ENCODE measurements at regions not wholly inside any gene's neighbourhood (a gene's known extent, or its start where the extent isn't known, plus 50 kb on each side); places are given as distances from the start of the nearest gene placed in this dataset.
"Not testable (repeated sequence)": the region's sequence is repeated elsewhere in the genome, so short reads cannot be mapped to it uniquely, and the experiment has no call there.

- no peak for DNase-seq (ENCODE audit: low read depth)
Measured at GRCh38 chr3:106881186-106881585, 496.1 kb upstream of the CCDC54 start.

GRCh38 chr3:106882297-106882696 lies 494.9 kb upstream of the CCDC54 start:
- DNase-seq (ENCODE audit: low read depth), result no peak

GRCh38 chr3:106906074-106906473 lies 471.2 kb upstream of the CCDC54 start:
- DNase-seq (ENCODE audit: low read depth), result no peak

- DNase-seq (ENCODE audit: low read depth), result no peak
Measured at GRCh38 chr3:106908181-106908938, 468.9 kb upstream of the CCDC54 start.

GRCh38 chr3:106913111-106913698 lies 464.0 kb upstream of the CCDC54 start:
- DNase-seq (ENCODE audit: low read depth), result no peak

- DNase-seq (ENCODE audit: low read depth), result no peak
Measured at GRCh38 chr3:106913966-106914365, 463.3 kb upstream of the CCDC54 start.

GRCh38 chr3:106920609-106921008 lies 456.6 kb upstream of the CCDC54 start:
- DNase-seq (ENCODE audit: low read depth), result no peak

GRCh38 chr3:106929081-106929480 lies 448.2 kb upstream of the CCDC54 start:
- DNase-seq (ENCODE audit: low read depth), result no peak

- DNase-seq (ENCODE audit: low read depth), result no peak
Measured at GRCh38 chr3:106930086-106930485, 447.2 kb upstream of the CCDC54 start.

- DNase-seq (ENCODE audit: low read depth), result no peak
Measured at GRCh38 chr3:106931904-106932303, 445.3 kb upstream of the CCDC54 start.

GRCh38 chr3:106936337-106936736 lies 440.9 kb upstream of the CCDC54 start:
- no peak for DNase-seq (ENCODE audit: low read depth)

GRCh38 chr3:106942051-106942450 lies 435.2 kb upstream of the CCDC54 start:
- DNase-seq (ENCODE audit: low read depth), result no peak

- no peak for DNase-seq (ENCODE audit: low read depth)
Measured at GRCh38 chr3:106943071-106943470, 434.2 kb upstream of the CCDC54 start.

- peak; percentile 78 for DNase-seq (ENCODE audit: low read depth)
Measured at GRCh38 chr3:106945435-106945834, 431.8 kb upstream of the CCDC54 start.

- DNase-seq (ENCODE audit: low read depth), result no peak
Measured at GRCh38 chr3:106946866-106947265, 430.4 kb upstream of the CCDC54 start.

GRCh38 chr3:106957029-106957428 lies 420.2 kb upstream of the CCDC54 start:
- no peak for DNase-seq (ENCODE audit: low read depth)

GRCh38 chr3:106962993-106963392 lies 414.2 kb upstream of the CCDC54 start:
- no peak for DNase-seq (ENCODE audit: low read depth)

GRCh38 chr3:106963442-106963841 lies 413.8 kb upstream of the CCDC54 start:
- DNase-seq (ENCODE audit: low read depth), result no peak

- DNase-seq (ENCODE audit: low read depth), result no peak
Measured at GRCh38 chr3:106965307-106965706, 411.9 kb upstream of the CCDC54 start.

GRCh38 chr3:106969596-106969995 lies 407.6 kb upstream of the CCDC54 start:
- DNase-seq (ENCODE audit: low read depth), result no peak

- DNase-seq (ENCODE audit: low read depth), result no peak
Measured at GRCh38 chr3:106981392-106981791, 395.8 kb upstream of the CCDC54 start.

GRCh38 chr3:106985721-106986120 lies 391.5 kb upstream of the CCDC54 start:
- DNase-seq (ENCODE audit: low read depth), result no peak

GRCh38 chr3:106998841-106999682 lies 378.2 kb upstream of the CCDC54 start:
- DNase-seq (ENCODE audit: low read depth), result not testable (repeated sequence)

Measured in HS-5 (cell line).